ENCODE measurements at regions not wholly inside any gene's neighbourhood (a gene's known extent, or its start where the extent isn't known, plus 50 kb on each side); places are given as distances from the start of the nearest gene placed in this dataset.

- intact Hi-C loops (cut with micrococcal nuclease), result no loop called here
- no peaks in the 10 kb centered on the region for H3K9me2 ChIP-seq (ENCODE audit: insufficient read depth)
- BruUV-seq (replicated peaks), result no TSS peak
- no peaks in the 10 kb centered on the region for H3K9me3 ChIP-seq (ENCODE audit: control insufficient read depth in 1 of 2, insufficient read depth in 1 of 2, low read depth in 1 of 2, low read length in 2 of 2)
- no peaks in the 10 kb centered on the region; the same call in 1 of the 2 replicates for H4K20me1 ChIP-seq (ENCODE audit: insufficient read depth)
- no peak overlapping the region for H3K4me2 ChIP-seq (ENCODE audit: low read length)
- no peak for DNase-seq (ENCODE audit: low read depth, low spot score)
- RAD21 ChIA-PET (ENCODE audit: low non-redundant PET in 1 of 2, low total read pairs in 2 of 2, uncharacterized antibody in 2 of 2, unreplicated experiment in 2 of 2), result no interaction called here
- TF ChIP-seq ELF1 (IDR thresholded peaks at IDR 0.05; ENCODE audit: borderline replicate concordance, low read depth) (no peak), SIN3A (IDR thresholded peaks at IDR 0.05; ENCODE audit: low read depth) (no peak), YY1 (IDR thresholded peaks at IDR 0.05; ENCODE audit: extremely low read depth, insufficient replicate concordance, low read depth, low read length) (no peak), SP1 (IDR thresholded peaks at IDR 0.05; ENCODE audit: low read depth) (no peak), RAD21 (IDR thresholded peaks at IDR 0.05; ENCODE audit: low read depth) (no peak), SRF (IDR thresholded peaks at IDR 0.05; ENCODE audit: low read depth) (no peak)
- H3K4me3 ChIP-seq (replicated peaks in 1 of 2; ENCODE audit: low read depth in 1 of 2, low read length in 2 of 2), result no peak overlapping the region
- H3K79me2 ChIP-seq (ENCODE audit: insufficient read depth, low read length), result no peaks in the 10 kb centered on the region
- H3K27ac ChIP-seq (ENCODE audit: low read depth, low read length), result no peak overlapping the region
- no peaks in the 10 kb centered on the region for H3K36me3 ChIP-seq (ENCODE audit: control insufficient read depth in 1 of 2, insufficient read depth in 2 of 2, low read length in 2 of 2)
- POLR2A ChIA-PET, result no interaction called here
- ATAC-seq, result no peak
- CTCF ChIA-PET, result no interaction called here
- no peak overlapping the region for H3K9ac ChIP-seq (ENCODE audit: low read length)
- no peak overlapping the region for H2AFZ ChIP-seq (ENCODE audit: low read depth, low read length, poor library complexity, severe bottlenecking)
- 0 out of 2 replicates have a peak, but pooled peaks cover 4% of the 10 kb centered on the region for H3K27me3 ChIP-seq (ENCODE audit: insufficient read depth, low read length)
- H3K4me1 ChIP-seq (ENCODE audit: control insufficient read depth in 1 of 2, insufficient read depth in 2 of 2, low read length in 2 of 2), result no peaks in the 10 kb centered on the region
Observed at GRCh38 chr9:104301755-104302154, 202.3 kb upstream of the OR13F1 start.

GRCh38 chr9:104302775-104303174 lies 201.3 kb upstream of the OR13F1 start:
- no peaks in the 10 kb centered on the region for H4K20me1 ChIP-seq (ENCODE audit: insufficient read depth)
- H3K9me3 ChIP-seq (ENCODE audit: control insufficient read depth in 1 of 2, insufficient read depth in 1 of 2, low read depth in 1 of 2, low read length in 2 of 2), result no peaks in the 10 kb centered on the region
- H3K27me3 ChIP-seq (ENCODE audit: insufficient read depth, low read length), result 0 out of 2 replicates have a peak, but pooled peaks cover 4% of the 10 kb centered on the region
- H3K4me1 ChIP-seq (ENCODE audit: control insufficient read depth in 1 of 2, insufficient read depth in 2 of 2, low read length in 2 of 2), result no peaks in the 10 kb centered on the region
- intact Hi-C loops (cut with micrococcal nuclease), result no loop called here
- no peaks in the 10 kb centered on the region for H3K36me3 ChIP-seq (ENCODE audit: control insufficient read depth in 1 of 2, insufficient read depth in 2 of 2, low read length in 2 of 2)
- no TSS peak for BruUV-seq (replicated peaks)
- H3K4me2 ChIP-seq (ENCODE audit: low read length), result no peak overlapping the region
- ChIA-PET CTCF (no interaction called here), POLR2A (no interaction called here), RAD21 (ENCODE audit: low non-redundant PET in 1 of 2, low total read pairs in 2 of 2, uncharacterized antibody in 2 of 2, unreplicated experiment in 2 of 2) (no interaction called here)
- H2AFZ ChIP-seq (ENCODE audit: low read depth, low read length, poor library complexity, severe bottlenecking), result no peak overlapping the region
- H3K9ac ChIP-seq (ENCODE audit: low read length), result no peak overlapping the region
- no peak overlapping the region for H3K4me3 ChIP-seq (replicated peaks in 1 of 2; ENCODE audit: low read depth in 1 of 2, low read length in 2 of 2)
- no peak overlapping the region for H3K27ac ChIP-seq (ENCODE audit: low read depth, low read length)
- no peaks in the 10 kb centered on the region for H3K79me2 ChIP-seq (ENCODE audit: insufficient read depth, low read length)
- ATAC-seq (no peak), DNase-seq (ENCODE audit: low read depth, low spot score) (no peak)
- no peaks in the 10 kb centered on the region for H3K9me2 ChIP-seq (ENCODE audit: insufficient read depth)
- no peak for TF ChIP-seq ATF3 (IDR thresholded peaks at IDR 0.05)
- TF ChIP-seq SP1 (IDR thresholded peaks at IDR 0.05; ENCODE audit: low read depth), result no peak
- TF ChIP-seq ZBTB33 (IDR thresholded peaks at IDR 0.05; ENCODE audit: extremely low read depth, insufficient replicate concordance, low read length), result no peak
- no peak for TF ChIP-seq EZH2phosphoT487 (IDR thresholded peaks at IDR 0.05; ENCODE audit: borderline replicate concordance)
- TF ChIP-seq FOSL1 (IDR thresholded peaks at IDR 0.05; ENCODE audit: low read depth), result no peak
- TF ChIP-seq ELF1 (IDR thresholded peaks at IDR 0.05; ENCODE audit: borderline replicate concordance, low read depth), result no peak
- no peak for TF ChIP-seq RAD21 (IDR thresholded peaks at IDR 0.05; ENCODE audit: low read depth)
- TF ChIP-seq ZFX (IDR thresholded peaks at IDR 0.05), result no peak
- TF ChIP-seq EZH2 (IDR thresholded peaks at IDR 0.05), result no peak
- no peak for TF ChIP-seq EGR1 (IDR thresholded peaks at IDR 0.05; ENCODE audit: low read depth)
- TF ChIP-seq CBX3 (IDR thresholded peaks at IDR 0.05; ENCODE audit: low read depth), result no peak
- no peak for TF ChIP-seq MAX (IDR thresholded peaks at IDR 0.05)
- TF ChIP-seq CEBPB (IDR thresholded peaks at IDR 0.05; ENCODE audit: low read depth), result no peak
- no peak for TF ChIP-seq SIN3A (IDR thresholded peaks at IDR 0.05; ENCODE audit: low read depth)
- no peak for TF ChIP-seq ZNF274 (IDR thresholded peaks at IDR 0.05; ENCODE audit: low read depth, low read length)
- TF ChIP-seq CTCF (IDR thresholded peaks at IDR 0.05 in 2 of 3, conservative IDR thresholded peaks at IDR 0.05 in 1 of 3; ENCODE audit: borderline replicate concordance in 1 of 3, insufficient read depth in 1 of 3, low read depth in 2 of 3, low read length in 2 of 3), result no peak
- no peak for TF ChIP-seq JUND (IDR thresholded peaks at IDR 0.05)

Measured in HCT116 (cell line).